ENCODE measurements at regions not wholly inside any gene's neighbourhood (a gene's known extent, or its start where the extent isn't known, plus 50 kb on each side); places are given as distances from the start of the nearest gene placed in this dataset. TPM values are rescaled to one million over a fixed set of nuclear protein-coding genes. Genes with fewer than 3 reads are reported as not detected.

- Histone ChIP-seq H2AFZ (ENCODE audit: low read length) (peak overlapping the region; percentile 71), H3K27me3 (ENCODE audit: control insufficient read depth in 3 of 3, insufficient read depth in 3 of 3, low read depth in 1 of 3, low read length in 3 of 3) (no peaks in the 10 kb centered on the region), H3K27ac (replicated peaks; ENCODE audit: low read length) (no peak overlapping the region), H3K23ac (ENCODE audit: low read depth, low read length, poor library complexity) (no peak overlapping the region), H2BK15ac (ENCODE audit: low read length) (no peak overlapping the region), H3K18ac (ENCODE audit: low read length) (no peak overlapping the region), H2BK120ac (ENCODE audit: low read depth, low read length) (no peak overlapping the region), H3K9ac (ENCODE audit: low read depth, low read length, poor library complexity) (no peak overlapping the region), H4K91ac (ENCODE audit: low read depth, low read length, poor library complexity) (no peak overlapping the region), H3K36me3 (replicated peaks in 1 of 2; ENCODE audit: control insufficient read depth in 2 of 2, insufficient read depth in 2 of 2, low read length in 2 of 2) (no peaks in the 10 kb centered on the region), H3K4ac (ENCODE audit: low read length) (no peak overlapping the region), H3K4me1 (ENCODE audit: control insufficient read depth in 2 of 2, insufficient read depth in 1 of 2, low read depth in 1 of 2, low read length in 2 of 2) (peaks cover 4 to 13% of the 10 kb centered on the region in 2 donors), H3K4me3 (ENCODE audit: low read length in 2 of 2) (no peak overlapping the region), H2AK5ac (ENCODE audit: low read depth, low read length) (no peak overlapping the region), H3K14ac (ENCODE audit: low read length) (no peak overlapping the region), H3K9me3 (replicated peaks in 1 of 2; ENCODE audit: control insufficient read depth in 2 of 2, insufficient read depth in 1 of 2, low read depth in 1 of 2, low read length in 2 of 2) (peaks cover 0 to 4% of the 10 kb centered on the region in 2 donors), H3K79me1 (ENCODE audit: low read depth, low read length) (no peaks in the 10 kb centered on the region), H2BK5ac (ENCODE audit: low read length) (no peak overlapping the region), H2BK12ac (ENCODE audit: low read length) (no peak overlapping the region), H4K8ac (ENCODE audit: low read depth, low read length) (no peak overlapping the region), H3K4me2 (ENCODE audit: insufficient read depth, low read length, poor library complexity, severe bottlenecking) (no peak overlapping the region)
- DNase-seq (ENCODE audit: low spot score) = no peak
- WGBS, 2 donors (ENCODE audit: extremely low coverage in 2 of 2, insufficient read length in 2 of 2, insufficient replicate concordance in 1 of 2) = no CpG with 5 or more reads among the region's 6 CpGs
Observed at GRCh38 chr17:6179017-6179416, 108.8 kb downstream of the WSCD1 start.

- WGBS, 2 donors (ENCODE audit: extremely low coverage in 2 of 2, insufficient read length in 2 of 2, insufficient replicate concordance in 1 of 2) = no CpG with 5 or more reads among the region's 5 CpGs
- Histone ChIP-seq H3K4ac (ENCODE audit: low read length) (no peak overlapping the region), H3K14ac (ENCODE audit: low read length) (peak overlapping the region; percentile 72), H2AFZ (ENCODE audit: low read length) (peak overlapping the region; percentile 71), H2BK120ac (ENCODE audit: low read depth, low read length) (no peak overlapping the region), H3K27ac (replicated peaks; ENCODE audit: low read length) (no peak overlapping the region), H3K23ac (ENCODE audit: low read depth, low read length, poor library complexity) (no peak overlapping the region), H3K18ac (ENCODE audit: low read length) (no peak overlapping the region), H3K9ac (ENCODE audit: low read depth, low read length, poor library complexity) (no peak overlapping the region), H2BK5ac (ENCODE audit: low read length) (no peak overlapping the region), H3K4me3 (ENCODE audit: low read length in 2 of 2) (no peak overlapping the region), H3K27me3 (ENCODE audit: control insufficient read depth in 3 of 3, insufficient read depth in 3 of 3, low read depth in 1 of 3, low read length in 3 of 3) (no peaks in the 10 kb centered on the region), H4K91ac (ENCODE audit: low read depth, low read length, poor library complexity) (no peak overlapping the region), H4K8ac (ENCODE audit: low read depth, low read length) (no peak overlapping the region), H2BK12ac (ENCODE audit: low read length) (no peak overlapping the region), H3K4me1 (ENCODE audit: control insufficient read depth in 2 of 2, insufficient read depth in 1 of 2, low read depth in 1 of 2, low read length in 2 of 2) (peaks cover 11 to 13% of the 10 kb centered on the region in 2 donors), H3K9me3 (replicated peaks in 1 of 2; ENCODE audit: control insufficient read depth in 2 of 2, insufficient read depth in 1 of 2, low read depth in 1 of 2, low read length in 2 of 2) (peaks cover 0 to 4% of the 10 kb centered on the region in 2 donors), H3K4me2 (ENCODE audit: insufficient read depth, low read length, poor library complexity, severe bottlenecking) (no peak overlapping the region), H2AK5ac (ENCODE audit: low read depth, low read length) (no peak overlapping the region), H2BK15ac (ENCODE audit: low read length) (no peak overlapping the region), H3K79me1 (ENCODE audit: low read depth, low read length) (no peaks in the 10 kb centered on the region), H3K36me3 (replicated peaks in 1 of 2; ENCODE audit: control insufficient read depth in 2 of 2, insufficient read depth in 2 of 2, low read length in 2 of 2) (no peaks in the 10 kb centered on the region)
- DNase-seq (ENCODE audit: low spot score) = no peak
Observed at GRCh38 chr17:6177941-6178694, 107.9 kb downstream of the WSCD1 start.

Small RNAs in the stretch of these regions (small RNA-seq; reads per million reads assigned to genes)
- not detected for gene RNU6-1264P (ENCODE audit: insufficient read depth)
